Epithelial cell of proximal tubule (primary cell): ENCODE measurements at regions not wholly inside any gene's neighbourhood (a gene's known extent, or its start where the extent isn't known, plus 50 kb on each side); places are given as distances from the start of the nearest gene placed in this dataset.

Experiments
- DNase-seq: peaks from one replicate; pipeline ENCODE4 v3.0.0-alpha.2; 2011; ENCODE audit warnings: low read depth
- H3K4me3 ChIP-seq: 2 replicates; pipeline ENCODE4 v1.5.1; 2011; ENCODE audit warnings: low read depth, mild to moderate bottlenecking, low read length
- CTCF ChIP-seq: conservative IDR thresholded peaks from 2 replicates; pipeline ENCODE4 v1.5.1; 2012; ENCODE audit warnings: low read depth, mild to moderate bottlenecking, low read length

GRCh38 chr15:37618353-37618752 lies 316.1 kb upstream of the TMCO5A start:
- no peak for TF ChIP-seq CTCF
- no peak for DNase-seq
- no peak overlapping the region for H3K4me3 ChIP-seq

- H3K4me3 ChIP-seq = no peak overlapping the region
- DNase-seq = no peak
Measured at GRCh38 chr15:37619358-37620042, 314.9 kb upstream of the TMCO5A start.

GRCh38 chr15:37625576-37625975 lies 308.9 kb upstream of the TMCO5A start:
- TF ChIP-seq CTCF = no peak
- DNase-seq = no peak
- no peak overlapping the region for H3K4me3 ChIP-seq

More at GRCh38 chr15:37619358-37620042, 314.9 kb upstream of the TMCO5A start:
- TF ChIP-seq CTCF = no peak

GRCh38 chr15:37628507-37628906 lies 305.9 kb upstream of the TMCO5A start:
- no peak for TF ChIP-seq CTCF
- no peak for DNase-seq
- no peak overlapping the region for H3K4me3 ChIP-seq

- no peak for DNase-seq
- no peak overlapping the region for H3K4me3 ChIP-seq
- TF ChIP-seq CTCF = no peak
Measured at GRCh38 chr15:37636736-37637135, 297.7 kb upstream of the TMCO5A start.

GRCh38 chr15:37638116-37638515 lies 296.3 kb upstream of the TMCO5A start:
- no peak for TF ChIP-seq CTCF
- no peak for DNase-seq

GRCh38 chr15:37638691-37639090 lies 295.7 kb upstream of the TMCO5A start:
- no peak overlapping the region for H3K4me3 ChIP-seq
- no peak for DNase-seq
- no peak for TF ChIP-seq CTCF

More at GRCh38 chr15:37638116-37638515, 296.3 kb upstream of the TMCO5A start:
- H3K4me3 ChIP-seq = no peak overlapping the region
